Activated CD8-positive, alpha-beta memory T cell treated with anti-CD3 and anti-CD28 coated beads, Interleukin-2, amount 10 ng/mL, durations not matched to agents 7 days and 5 days (primary cell): ENCODE measurements at regions not wholly inside any gene's neighbourhood (a gene's known extent, or its start where the extent isn't known, plus 50 kb on each side); places are given as distances from the start of the nearest gene placed in this dataset.

ENCODE experiments used
- ATAC-seq: fragments of 150-1000 bp; cut with Tn5 transposase; one replicate; pipeline ENCODE4 v1.10.0; 2021; ENCODE audit warnings: moderate library complexity
- CTCF ChIA-PET: fragments of 350-600 bp; sonication (Branson Sonifier 250); formaldehyde crosslinking; loops from one replicate; lab custom pipeline; 2021; ENCODE audit warnings: antibody characterized with exemption; lab: Charles Lee
- DNase-seq: peaks from one replicate; pipeline ENCODE4 v3.0.0-alpha.2; 2020
- H3K27ac Mint-ChIP-seq: one replicate; pipeline ENCODE4 v1.8.0; 2021; ENCODE audit warnings: mild to moderate bottlenecking, mixed read lengths
- H3K27me3 Mint-ChIP-seq: one replicate; pipeline ENCODE4 v1.8.0; 2021; ENCODE audit warnings: mixed read lengths
- H3K36me3 Mint-ChIP-seq: one replicate; pipeline ENCODE4 v1.8.0; 2021; ENCODE audit warnings: mild to moderate bottlenecking, mixed read lengths
- H3K4me1 Mint-ChIP-seq: one replicate; pipeline ENCODE4 v1.8.0; 2021; ENCODE audit warnings: mixed read lengths
- H3K4me3 Mint-ChIP-seq: one replicate; pipeline ENCODE4 v1.8.0; 2021; ENCODE audit warnings: mild to moderate bottlenecking, moderate library complexity, mixed read lengths
- H3K9me3 Mint-ChIP-seq: one replicate; pipeline ENCODE4 v1.8.0; 2022; ENCODE audit warnings: low read depth, mixed read lengths

DNA sequence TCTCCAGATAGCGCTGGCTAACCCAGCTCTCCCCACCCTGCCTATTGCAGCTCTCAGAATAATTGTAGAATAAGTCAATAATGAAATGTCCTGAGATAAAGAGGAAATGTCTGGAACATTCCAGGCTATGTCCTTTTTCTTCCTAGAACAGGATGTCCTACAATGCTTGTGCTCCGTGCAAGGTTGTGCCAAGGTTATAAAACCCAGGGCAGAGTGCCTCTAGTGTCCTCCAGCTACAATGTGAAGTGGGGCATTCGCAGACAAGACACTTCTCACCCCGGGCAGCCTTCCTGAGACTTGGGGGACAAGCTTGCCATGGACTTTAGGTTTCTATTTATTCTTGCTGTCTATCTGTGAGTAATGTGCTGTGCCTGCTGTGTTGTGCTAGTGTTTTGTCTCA is 900.6 kb downstream of the TUSC7 start:
- ATAC-seq (no peak), DNase-seq (no peak)
- Mint-ChIP-seq H3K27ac (no peak overlapping the region), H3K27me3 (no peaks in the 10 kb centered on the region), H3K36me3 (no peaks in the 10 kb centered on the region), H3K9me3 (peaks cover 2% of the 10 kb centered on the region), H3K4me3 (no peak overlapping the region), H3K4me1 (no peaks in the 10 kb centered on the region)
- CTCF ChIA-PET = no interaction called here

DNA sequence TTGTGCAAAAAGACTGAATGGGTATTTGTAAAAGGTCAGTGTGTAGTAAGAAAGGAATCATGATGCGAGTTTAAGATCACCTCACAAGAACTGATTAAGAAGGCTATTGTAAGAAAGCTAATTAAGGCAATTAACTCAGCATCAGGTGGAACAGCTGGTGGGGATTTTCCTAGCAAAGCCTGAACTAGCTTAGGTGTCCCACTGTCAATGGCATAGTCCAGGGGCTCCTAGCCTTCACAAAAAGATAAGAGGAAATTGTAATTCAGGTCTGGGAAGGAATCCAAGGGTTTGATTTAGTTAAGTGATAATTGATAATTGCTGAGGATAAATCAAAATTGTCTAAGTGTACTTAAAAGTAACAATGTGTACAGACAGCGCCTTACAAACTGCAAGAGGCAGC is 901.6 kb downstream of the TUSC7 start:
- ATAC-seq (no peak), DNase-seq (no peak)
- H3K36me3 Mint-ChIP-seq = no peaks in the 10 kb centered on the region
- H3K9me3 Mint-ChIP-seq = peaks cover 5% of the 10 kb centered on the region
- H3K4me3 Mint-ChIP-seq = no peak overlapping the region
- CTCF ChIA-PET = no interaction called here
- H3K4me1 Mint-ChIP-seq = no peaks in the 10 kb centered on the region
- H3K27ac Mint-ChIP-seq = no peak overlapping the region
- H3K27me3 Mint-ChIP-seq = no peaks in the 10 kb centered on the region

DNA sequence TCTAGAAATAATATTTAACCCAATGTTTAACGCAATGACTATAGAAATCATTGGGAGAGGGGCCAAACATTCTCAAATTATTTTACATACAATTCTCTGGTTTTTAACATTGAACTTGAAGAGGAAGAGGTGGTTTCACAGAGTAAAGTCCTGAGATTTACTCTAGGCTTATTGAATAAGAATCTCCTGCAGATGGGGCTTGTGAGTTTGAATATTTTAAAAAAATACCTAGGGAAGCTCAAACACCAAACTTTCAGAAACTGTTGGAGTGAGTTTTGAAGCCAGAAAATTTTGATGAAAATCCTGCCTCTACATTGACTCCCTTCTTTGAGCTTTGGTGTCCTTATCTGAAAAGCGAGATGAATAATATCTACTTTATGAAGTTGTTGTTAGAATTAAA is 906.6 kb downstream of the TUSC7 start:
- Mint-ChIP-seq H3K36me3 (no peaks in the 10 kb centered on the region), H3K27ac (no peak overlapping the region), H3K4me1 (no peaks in the 10 kb centered on the region), H3K27me3 (no peaks in the 10 kb centered on the region), H3K9me3 (peaks cover 6% of the 10 kb centered on the region), H3K4me3 (no peak overlapping the region)
- CTCF ChIA-PET = no interaction called here
- ATAC-seq (no peak), DNase-seq (no peak)

DNA sequence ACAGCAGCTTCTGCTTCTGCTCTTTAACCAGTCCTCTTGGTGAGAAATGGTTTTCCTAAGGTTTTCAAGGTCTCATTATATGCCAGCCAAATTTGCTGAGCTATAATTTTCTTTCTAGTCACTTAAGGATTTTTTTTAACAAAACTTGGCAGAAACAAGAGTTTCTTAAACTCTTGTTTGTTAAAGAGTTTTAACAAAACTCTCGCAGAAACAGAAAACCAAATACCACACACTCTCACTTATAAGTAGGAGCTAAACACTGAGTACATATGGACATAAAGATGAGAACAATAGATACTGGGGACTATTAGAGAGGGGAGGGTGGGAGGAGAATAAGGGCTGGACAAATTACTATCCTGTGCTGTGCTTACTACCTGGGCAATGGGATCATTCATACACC is 908.3 kb downstream of the TUSC7 start:
- CTCF ChIA-PET = no interaction called here
- DNase-seq (no peak), ATAC-seq (no peak)
- H3K27me3 Mint-ChIP-seq = no peaks in the 10 kb centered on the region
- no peaks in the 10 kb centered on the region for H3K36me3 Mint-ChIP-seq
- no peak overlapping the region for H3K4me3 Mint-ChIP-seq
- peaks cover 6% of the 10 kb centered on the region for H3K9me3 Mint-ChIP-seq
- H3K4me1 Mint-ChIP-seq = no peaks in the 10 kb centered on the region
- H3K27ac Mint-ChIP-seq = no peak overlapping the region

DNA sequence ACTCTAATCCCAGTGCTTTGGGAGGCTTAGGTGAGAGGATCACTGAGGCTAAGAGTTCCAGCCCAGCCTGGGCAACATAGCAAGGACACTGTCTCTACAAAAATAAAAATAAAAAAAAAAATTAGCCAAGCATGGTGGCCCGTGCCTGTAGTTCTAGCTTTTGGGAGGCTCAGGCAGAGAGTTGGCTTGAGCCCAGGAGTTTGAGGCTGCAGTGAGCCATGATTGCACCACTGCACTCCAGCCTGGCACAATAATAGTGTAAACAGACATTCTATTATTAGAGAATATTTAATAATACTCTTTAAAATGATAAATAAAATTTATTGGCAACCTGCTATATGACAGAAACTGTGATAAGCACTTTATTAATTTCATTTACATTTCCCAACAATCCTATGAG is 908.9 kb downstream of the TUSC7 start:
- H3K27me3 Mint-ChIP-seq = no peaks in the 10 kb centered on the region
- H3K36me3 Mint-ChIP-seq = no peaks in the 10 kb centered on the region
- no peak overlapping the region for H3K27ac Mint-ChIP-seq
- no peak overlapping the region for H3K4me3 Mint-ChIP-seq
- H3K9me3 Mint-ChIP-seq = peaks cover 6% of the 10 kb centered on the region
- DNase-seq (no peak), ATAC-seq (no peak)
- CTCF ChIA-PET = no interaction called here
- H3K4me1 Mint-ChIP-seq = no peaks in the 10 kb centered on the region

DNA sequence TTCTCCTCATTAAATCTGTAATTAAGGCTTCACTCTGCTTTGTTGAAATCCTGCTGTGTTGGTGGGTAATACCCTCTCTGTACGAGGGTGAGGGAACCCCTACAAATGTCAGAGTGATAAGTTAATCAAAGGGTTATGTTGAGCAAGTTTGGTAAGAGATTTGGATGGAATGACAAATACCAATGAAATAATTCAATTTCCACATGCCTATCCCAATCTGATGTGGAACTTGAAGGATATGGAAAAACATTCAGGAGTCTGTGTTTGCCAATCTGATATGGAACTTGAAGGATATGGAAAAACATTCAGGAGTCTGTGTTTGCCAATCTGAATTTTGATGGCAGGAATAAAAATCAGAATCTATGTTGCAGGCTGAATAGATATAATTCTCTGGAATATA is 910.2 kb downstream of the TUSC7 start:
- H3K4me1 Mint-ChIP-seq = no peaks in the 10 kb centered on the region
- no peak for DNase-seq
- H3K27me3 Mint-ChIP-seq = no peaks in the 10 kb centered on the region
- H3K36me3 Mint-ChIP-seq = no peaks in the 10 kb centered on the region
- CTCF ChIA-PET = no interaction called here
- peaks cover 8% of the 10 kb centered on the region for H3K9me3 Mint-ChIP-seq
- no peak overlapping the region for H3K4me3 Mint-ChIP-seq
- no peak overlapping the region for H3K27ac Mint-ChIP-seq
- ATAC-seq = no peak

DNA sequence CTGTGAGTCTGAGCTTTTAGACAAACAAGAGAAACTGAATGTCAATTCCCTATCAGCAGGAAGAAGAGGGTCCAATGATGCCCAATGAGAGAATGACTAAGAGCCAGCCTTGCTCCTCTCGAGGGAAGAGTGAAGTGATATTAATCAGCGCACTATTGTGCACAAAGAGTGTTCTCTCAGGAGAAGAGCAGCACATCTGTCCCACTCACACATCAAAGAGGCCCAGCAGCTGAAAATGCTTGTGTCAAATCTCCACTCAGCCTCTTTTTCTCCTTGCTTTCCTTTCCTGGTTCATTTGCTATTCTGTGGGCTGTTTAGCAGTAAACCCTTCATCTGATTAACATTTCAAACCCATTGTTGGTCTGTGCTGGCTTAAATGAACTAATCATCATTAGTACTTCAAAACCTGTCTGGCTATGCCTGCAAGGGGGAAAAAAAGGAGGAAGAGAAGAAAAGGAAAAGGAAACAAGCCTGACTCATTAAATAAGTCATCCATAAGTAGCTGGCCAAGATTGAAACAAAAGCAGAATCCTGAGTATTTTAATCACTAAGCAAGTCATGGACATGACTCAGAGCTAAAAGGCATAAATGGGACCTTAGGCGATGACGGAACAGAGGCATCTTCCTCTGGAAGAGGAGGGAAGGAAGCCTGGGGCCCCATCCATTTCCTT is 912.7 kb downstream of the TUSC7 start:
- DNase-seq (no peak), ATAC-seq (no peak)
- Mint-ChIP-seq H3K4me3 (no peak overlapping the region), H3K36me3 (no peaks in the 10 kb centered on the region), H3K4me1 (no peaks in the 10 kb centered on the region), H3K27ac (no peak overlapping the region), H3K9me3 (peaks cover 5% of the 10 kb centered on the region), H3K27me3 (no peaks in the 10 kb centered on the region)
- CTCF ChIA-PET = no interaction called here

DNA sequence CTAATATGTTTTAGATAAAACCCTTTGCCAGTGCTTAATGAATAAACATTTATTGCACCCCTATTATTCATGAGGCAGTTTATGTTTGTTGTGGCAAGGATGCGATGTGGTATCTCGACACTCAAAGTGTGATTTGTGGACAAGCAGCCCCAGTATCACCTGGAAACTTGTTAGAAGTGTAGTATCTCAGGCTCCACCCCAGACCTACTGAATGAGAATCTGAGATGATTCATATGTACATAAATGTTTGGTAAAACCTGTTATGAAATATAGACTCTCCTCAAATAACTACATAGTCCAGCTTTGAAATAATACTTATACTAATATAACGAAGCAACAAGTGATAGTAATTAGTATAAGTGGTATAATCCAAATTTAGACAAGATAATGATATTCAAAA is 914.8 kb downstream of the TUSC7 start:
- H3K9me3 Mint-ChIP-seq = peaks cover 3% of the 10 kb centered on the region
- ATAC-seq (no peak), DNase-seq (no peak)
- no peak overlapping the region for H3K4me3 Mint-ChIP-seq
- CTCF ChIA-PET = no interaction called here
- no peaks in the 10 kb centered on the region for H3K36me3 Mint-ChIP-seq
- H3K27me3 Mint-ChIP-seq = no peaks in the 10 kb centered on the region
- H3K27ac Mint-ChIP-seq = no peak overlapping the region
- no peaks in the 10 kb centered on the region for H3K4me1 Mint-ChIP-seq

DNA sequence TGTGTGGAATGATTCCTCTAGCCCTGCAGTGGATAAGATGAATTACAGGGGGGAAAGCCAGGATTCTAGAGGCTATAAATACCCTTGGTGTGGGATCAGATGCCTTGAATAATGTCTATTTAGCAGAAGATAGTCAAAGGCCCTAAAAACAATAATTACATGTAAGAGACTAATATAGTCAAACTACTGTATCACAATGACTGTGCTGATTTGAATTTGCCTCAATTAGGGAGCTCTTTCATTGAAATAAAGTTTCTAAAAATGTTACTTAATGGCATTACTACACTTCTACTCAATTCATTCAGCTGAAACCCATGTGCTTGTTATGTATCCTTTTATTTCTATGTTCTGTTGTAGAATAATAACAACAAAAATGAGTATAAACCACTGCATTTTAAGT is 915.6 kb downstream of the TUSC7 start:
- Mint-ChIP-seq H3K27me3 (no peaks in the 10 kb centered on the region), H3K4me3 (no peak overlapping the region), H3K4me1 (no peaks in the 10 kb centered on the region), H3K27ac (no peak overlapping the region), H3K36me3 (no peaks in the 10 kb centered on the region), H3K9me3 (peaks cover 3% of the 10 kb centered on the region)
- CTCF ChIA-PET = no interaction called here
- DNase-seq (no peak), ATAC-seq (no peak)

DNA sequence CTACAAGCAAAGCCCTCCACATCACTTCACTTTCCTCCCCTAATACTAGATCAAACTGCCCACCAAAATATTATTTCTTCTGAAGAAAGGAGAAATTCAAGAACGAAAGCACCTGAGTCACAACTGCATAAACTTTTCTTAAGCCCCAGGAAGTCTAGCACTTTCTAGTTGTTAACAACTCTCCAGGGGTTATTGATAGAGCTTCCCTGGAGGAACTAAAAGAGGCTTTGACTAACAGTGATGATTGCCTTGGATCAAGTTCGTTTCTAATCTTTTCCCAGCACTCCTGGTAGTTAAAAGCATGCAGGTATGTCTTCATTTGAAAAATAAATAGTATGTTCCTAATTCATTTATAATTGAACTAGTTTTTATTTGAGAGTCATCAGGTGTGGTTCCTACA is 917.0 kb downstream of the TUSC7 start:
- DNase-seq (no peak), ATAC-seq (no peak)
- CTCF ChIA-PET = no interaction called here
- Mint-ChIP-seq H3K4me3 (no peak overlapping the region), H3K36me3 (no peaks in the 10 kb centered on the region), H3K27ac (no peak overlapping the region), H3K27me3 (no peaks in the 10 kb centered on the region), H3K4me1 (no peaks in the 10 kb centered on the region), H3K9me3 (peaks cover 3% of the 10 kb centered on the region)

DNA sequence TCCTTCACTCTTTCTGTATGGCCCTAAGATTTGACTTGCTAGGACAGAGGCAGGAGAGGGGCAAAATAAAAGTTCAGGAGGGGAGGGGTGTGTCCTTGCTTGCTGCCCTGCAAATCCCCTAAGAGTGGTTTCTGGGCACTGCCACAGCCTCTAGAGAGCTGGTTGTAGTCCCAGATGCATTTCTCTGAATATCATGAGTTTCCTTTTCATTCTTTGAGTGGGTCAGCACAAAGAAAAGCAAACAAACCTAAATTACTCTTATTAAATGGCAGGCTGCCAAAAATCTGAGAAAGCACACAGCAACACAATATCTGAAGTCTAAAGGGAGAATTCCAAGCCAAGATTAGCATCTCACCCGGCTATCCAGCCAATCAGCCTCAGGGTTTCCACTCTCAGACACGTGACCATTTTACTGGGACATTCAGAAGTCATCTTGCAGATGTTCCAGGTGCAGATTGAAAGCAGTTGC is 919.3 kb downstream of the TUSC7 start:
- no peak overlapping the region for H3K27ac Mint-ChIP-seq
- DNase-seq (no peak), ATAC-seq (no peak)
- H3K9me3 Mint-ChIP-seq = peaks cover 3% of the 10 kb centered on the region
- H3K4me3 Mint-ChIP-seq = no peak overlapping the region
- H3K4me1 Mint-ChIP-seq = no peaks in the 10 kb centered on the region
- CTCF ChIA-PET = no interaction called here
- no peaks in the 10 kb centered on the region for H3K36me3 Mint-ChIP-seq
- no peaks in the 10 kb centered on the region for H3K27me3 Mint-ChIP-seq

DNA sequence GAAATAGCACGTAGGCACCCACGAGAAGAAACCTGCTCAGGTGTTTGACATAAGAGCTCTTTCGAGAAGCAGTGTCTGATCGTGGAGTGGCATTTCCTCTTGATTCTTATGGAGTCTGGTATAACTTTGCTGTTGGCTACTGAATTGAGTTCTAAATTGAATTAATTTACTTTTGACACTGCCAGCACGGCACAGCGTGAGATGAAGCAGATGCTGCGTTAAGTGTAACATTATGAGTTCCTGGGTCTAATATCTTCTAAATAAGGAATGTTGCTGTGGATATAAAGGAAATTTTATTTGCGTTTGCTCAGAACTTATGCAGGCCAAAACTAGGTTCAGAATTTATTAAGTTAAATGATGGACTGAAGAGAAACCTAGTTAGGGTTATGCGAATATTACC is 919.9 kb downstream of the TUSC7 start:
- peaks cover 3% of the 10 kb centered on the region for H3K9me3 Mint-ChIP-seq
- H3K27me3 Mint-ChIP-seq = no peaks in the 10 kb centered on the region
- CTCF ChIA-PET = no interaction called here
- H3K27ac Mint-ChIP-seq = no peak overlapping the region
- H3K4me3 Mint-ChIP-seq = no peak overlapping the region
- H3K4me1 Mint-ChIP-seq = no peaks in the 10 kb centered on the region
- DNase-seq = no peak
- no peaks in the 10 kb centered on the region for H3K36me3 Mint-ChIP-seq
- no peak for ATAC-seq

DNA sequence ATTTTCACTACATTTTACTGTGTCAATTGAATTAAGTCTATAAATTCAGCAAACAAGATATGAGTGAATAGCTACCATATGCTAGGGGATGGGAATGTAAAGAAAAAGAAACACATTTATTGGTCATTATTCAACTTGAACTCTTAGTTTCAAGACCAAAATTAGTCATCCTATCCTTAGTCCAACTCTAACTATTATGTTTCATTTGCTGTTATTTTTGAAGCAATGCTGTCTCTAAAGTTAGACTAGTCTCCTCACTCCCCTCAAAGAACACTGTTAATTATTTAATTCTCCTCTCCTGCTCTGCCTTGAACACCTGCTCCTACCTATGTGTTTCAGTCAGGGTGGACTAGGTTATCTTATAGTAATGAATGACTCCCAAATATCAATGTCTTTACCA is 920.9 kb downstream of the TUSC7 start:
- Mint-ChIP-seq H3K27me3 (no peaks in the 10 kb centered on the region), H3K27ac (no peak overlapping the region), H3K4me3 (no peak overlapping the region), H3K9me3 (peaks cover 5% of the 10 kb centered on the region), H3K36me3 (no peaks in the 10 kb centered on the region), H3K4me1 (no peaks in the 10 kb centered on the region)
- CTCF ChIA-PET = no interaction called here
- ATAC-seq = no peak
- DNase-seq = no peak

DNA sequence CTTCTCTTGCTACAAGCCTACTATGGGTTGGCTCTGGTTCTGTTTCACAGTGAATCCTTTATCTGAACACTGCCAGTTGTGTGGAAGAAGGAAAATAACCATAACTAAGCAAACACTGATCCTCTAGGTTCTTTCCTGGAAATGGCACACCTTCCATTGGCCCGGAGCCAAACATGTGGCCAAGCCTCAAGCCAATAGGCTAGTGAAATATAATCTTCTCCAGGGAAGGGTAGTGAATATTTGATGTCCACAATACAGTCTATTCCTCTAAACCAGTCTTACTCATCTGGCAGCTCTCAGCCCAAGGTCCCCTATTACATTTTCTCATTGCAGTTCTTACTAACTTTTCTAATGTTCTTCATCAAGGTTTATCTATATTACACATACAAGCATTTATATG is 921.3 kb downstream of the TUSC7 start:
- Mint-ChIP-seq H3K27me3 (no peaks in the 10 kb centered on the region), H3K36me3 (no peaks in the 10 kb centered on the region), H3K4me1 (no peaks in the 10 kb centered on the region), H3K27ac (no peak overlapping the region), H3K4me3 (no peak overlapping the region), H3K9me3 (peaks cover 8% of the 10 kb centered on the region)
- no peak for ATAC-seq
- DNase-seq = no peak
- CTCF ChIA-PET = no interaction called here

DNA sequence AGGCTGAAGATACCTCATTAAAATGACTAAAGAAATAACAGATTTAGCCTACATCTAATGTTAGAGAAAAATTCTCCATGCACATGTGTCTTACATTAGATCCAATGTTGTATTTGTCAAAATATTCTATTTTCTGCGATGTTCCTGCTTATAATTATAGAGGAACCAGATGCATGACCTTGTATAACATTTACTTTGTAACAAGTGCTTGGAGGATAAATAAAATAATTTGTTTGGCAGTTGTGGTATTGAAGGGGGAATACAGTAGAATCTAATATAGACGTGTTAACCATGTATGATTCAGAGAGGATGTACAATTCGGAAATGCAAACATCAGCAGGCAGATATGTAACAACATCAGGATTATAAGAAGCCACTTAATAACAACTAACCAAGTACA is 922.2 kb downstream of the TUSC7 start:
- CTCF ChIA-PET = no interaction called here
- Mint-ChIP-seq H3K4me3 (no peak overlapping the region), H3K27ac (no peak overlapping the region)

More for the DNA sequence above, 922.2 kb downstream of the TUSC7 start:
- Mint-ChIP-seq H3K9me3 (peaks cover 8% of the 10 kb centered on the region), H3K36me3 (no peaks in the 10 kb centered on the region), H3K27me3 (no peaks in the 10 kb centered on the region), H3K4me1 (no peaks in the 10 kb centered on the region)
- DNase-seq (no peak), ATAC-seq (no peak)
